Pancreas (tissue), 10 donors: ENCODE measurements at regions not wholly inside any gene's neighbourhood (a gene's known extent, or its start where the extent isn't known, plus 50 kb on each side); places are given as distances from the start of the nearest gene placed in this dataset.

ENCODE experiments used
- ATAC-seq, 4 donors: fragments of 200-7000 bp; cut with Tn5 transposase; one replicate each; pipeline versions ENCODE4 v1.8.0 to v1.9.1; 2020; ENCODE audit warnings: mild to moderate bottlenecking in 4 of 4, moderate library complexity in 4 of 4
- DNase-seq, 6 donors: peaks; one replicate each; pipeline ENCODE4 v3.0.0-alpha.2; 2020
- FAIRE-seq: peaks from 2 replicates; lab custom pipeline; 2012; peaks lifted over from hg19 to GRCh38; lab: Jason Lieb, UNC
- H3K27ac ChIP-seq, 4 donors: fragments of 200-600 bp; sonication (generic); 1 replicate in 3 of 4; 2 replicates in 1 of 4; pipeline versions ENCODE4 v1.5.0 to v1.8.0; 2020
- H3K27me3 ChIP-seq, 4 donors: fragments of 200-600 bp; one replicate each; pipeline ENCODE4 v1.8.0; 2021
- H3K36me3 ChIP-seq, 3 donors: fragments of 200-600 bp; sonication (generic) in 1 of 3; one replicate each; pipeline versions ENCODE4 v1.5.0 to v1.8.0; 2020 to 2021
- H3K4me1 ChIP-seq, 3 donors: fragments of 200-600 bp; one replicate each; pipeline ENCODE4 v1.8.0; 2021
- H3K4me3 ChIP-seq, 4 donors: fragments of 200-600 bp; sonication (generic) in 2 of 4; one replicate each; pipeline versions ENCODE4 v1.5.0 to v1.8.0; 2020 to 2021
- H3K9me3 ChIP-seq, 4 donors: fragments of 200-600 bp; one replicate each; pipeline ENCODE4 v1.8.0; 2021
- CTCF ChIP-seq, 4 donors: fragments of 200-600 bp; sonication (generic) in 3 of 4; IDR thresholded peaks; one replicate each; pipeline versions ENCODE4 v1.5.0 to v1.8.0; 2021; ENCODE audit warnings: antibody characterized with exemption in 4 of 4
- WGBS, 2 donors: extraction: QIAGEN DNeasy Blood & Tissue Kit; methylation state at CpG; one replicate each; pipeline ENCODE4 v1.1.7; 2013; 5-methylcytosine and 5-hydroxymethylcytosine counted together
- intact Hi-C, 3 donors: fragments of 100-400 bp; cut with DNase I; formaldehyde crosslinking; loops; one replicate each; pipeline versions ENCODE4 v1.11.1 to v1.14.2; 2022
- donor health status: healthy with polysubstance abuse.
- donor health status: DM: no; HTN: no; CAD: no; lungs with moderate emphysema.
- donor health status: DM: no; HTN: no; CAD: no.
- donor health status: control.
- donor health status: control.
- donor health status: Bipolar disorder and iron deficiency.
- donor health status: DM: yes; HTN: yes; CAD: no.
- donor health status: DM: no; HTN: no; CAD: no.
- donor health status: DM: no; HTN: no; CAD: no.
- donor health status: DM: yes; HTN: yes; CAD: no.

GRCh38 chr5:133868946-133869518 is 99.4 kb downstream of the C5orf15 start:
- no peaks in the 10 kb centered on the region for H3K9me3 ChIP-seq
- intact Hi-C loops = loop anchor here in 2 of 3 donors (10.0 kb wide), 2 partner anchors 114 to 444 kb away; no protein-coding TSS in a partner anchor
- peak; percentile 77 to 95 (median 94) for ATAC-seq
- H3K27ac ChIP-seq = no peak overlapping the region
- 14 to 15% methylated on average over 16 of the region's 16 CpGs for WGBS, 2 donors
- no peaks in the 10 kb centered on the region for H3K27me3 ChIP-seq
- no peaks in the 10 kb centered on the region for H3K36me3 ChIP-seq
- no peak overlapping the region for H3K4me3 ChIP-seq
- no peaks in the 10 kb centered on the region for H3K4me1 ChIP-seq
- peak; percentile 48 to 79 (median 64) for TF ChIP-seq CTCF (IDR thresholded peaks at IDR 0.05)
- peak; percentile 61 for FAIRE-seq
- DNase-seq = peak in 5 of 6 donors; percentile 56 to 84 (median 75)

GRCh38 chr5:133867851-133868545 is 100.4 kb downstream of the C5orf15 start:
- Histone ChIP-seq H3K9me3 (no peaks in the 10 kb centered on the region), H3K27ac (no peak overlapping the region), H3K36me3 (no peaks in the 10 kb centered on the region), H3K4me1 (no peaks in the 10 kb centered on the region), H3K27me3 (no peaks in the 10 kb centered on the region), H3K4me3 (no peak overlapping the region)
- intact Hi-C loops = loop anchor here in 2 of 3 donors (10.0 kb wide), 2 partner anchors 113 to 443 kb away; no protein-coding TSS in a partner anchor
- ATAC-seq (no peak), DNase-seq (no peak), FAIRE-seq (no peak)
- TF ChIP-seq CTCF (IDR thresholded peaks at IDR 0.05) = no peak
- WGBS, 2 donors = 71 to 82% methylated on average over 10 of the region's 10 CpGs

- Histone ChIP-seq H3K36me3 (no peaks in the 10 kb centered on the region), H3K9me3 (no peaks in the 10 kb centered on the region), H3K27ac (no peak overlapping the region), H3K4me1 (no peaks in the 10 kb centered on the region), H3K4me3 (no peak overlapping the region), H3K27me3 (no peaks in the 10 kb centered on the region)
- no peak for TF ChIP-seq CTCF (IDR thresholded peaks at IDR 0.05)
- WGBS, 2 donors = 76 to 79% methylated on average over 4 of the region's 4 CpGs
- intact Hi-C loops = loop anchor here in 2 of 3 donors (10.0 kb wide), 2 partner anchors 113 to 443 kb away; no protein-coding TSS in a partner anchor
- ATAC-seq (no peak), FAIRE-seq (no peak), DNase-seq (no peak)
Measured at GRCh38 chr5:133867341-133867740, 101.1 kb downstream of the C5orf15 start.

GRCh38 chr5:133866903-133867245 is 101.6 kb downstream of the C5orf15 start:
- Histone ChIP-seq H3K4me1 (no peaks in the 10 kb centered on the region), H3K27ac (no peak overlapping the region), H3K27me3 (no peaks in the 10 kb centered on the region), H3K4me3 (no peak overlapping the region), H3K36me3 (no peaks in the 10 kb centered on the region), H3K9me3 (no peaks in the 10 kb centered on the region)
- FAIRE-seq (no peak), ATAC-seq (no peak), DNase-seq (no peak)
- TF ChIP-seq CTCF (IDR thresholded peaks at IDR 0.05) = no peak
- intact Hi-C loops = loop anchor here in 2 of 3 donors (10.0 kb wide), 2 partner anchors 112 to 442 kb away; no protein-coding TSS in a partner anchor
- 52 to 68% methylated on average over 3 of the region's 3 CpGs for WGBS, 2 donors
